Fibroblast of lung (primary cell): ENCODE measurements at regions not wholly inside any gene's neighbourhood (a gene's known extent, or its start where the extent isn't known, plus 50 kb on each side); places are given as distances from the start of the nearest gene placed in this dataset.

Experiments used
- EZH2 ChIP-seq: IDR thresholded peaks from 2 replicates; pipeline ENCODE4 v1.5.1; 2012; ENCODE audit warnings: low read length, control low read depth, mild to moderate bottlenecking; ENCODE audit errors: missing control alignments
- TF ChIP-seq, protein P1 (sequence below), 2 donors: IDR thresholded peaks in 1 of 2; conservative IDR thresholded peaks in 1 of 2; 1 replicate in 1 of 2; 2 replicates in 1 of 2; pipeline ENCODE4 v1.5.1; 2011 to 2012; ENCODE audit warnings: low read length in 2 of 2, control low read depth in 1 of 2, inconsistent platforms in 1 of 2, low read depth in 1 of 2, mild to moderate bottlenecking in 1 of 2

DNA sequence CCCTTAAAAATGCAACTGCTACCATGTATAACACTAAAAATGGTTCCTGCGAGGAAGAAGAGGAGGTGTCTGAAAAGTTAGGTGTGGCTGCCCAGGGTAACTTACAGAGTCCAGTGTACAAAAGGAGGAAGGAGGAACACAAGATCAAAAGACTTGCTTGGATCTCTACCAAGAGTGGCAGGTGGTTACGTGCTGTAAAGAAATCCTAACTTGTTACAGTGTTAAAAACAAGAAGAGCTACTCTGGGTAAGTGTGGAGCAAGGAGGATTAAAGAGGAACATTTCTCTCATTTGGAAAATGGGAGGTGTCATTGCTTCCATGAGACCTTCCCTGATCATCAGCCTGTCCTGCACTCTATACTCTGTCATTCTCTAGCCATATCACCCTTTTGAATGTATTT lies 242.0 kb downstream of the PTTG2 start:
- TF ChIP-seq, protein P1, sequence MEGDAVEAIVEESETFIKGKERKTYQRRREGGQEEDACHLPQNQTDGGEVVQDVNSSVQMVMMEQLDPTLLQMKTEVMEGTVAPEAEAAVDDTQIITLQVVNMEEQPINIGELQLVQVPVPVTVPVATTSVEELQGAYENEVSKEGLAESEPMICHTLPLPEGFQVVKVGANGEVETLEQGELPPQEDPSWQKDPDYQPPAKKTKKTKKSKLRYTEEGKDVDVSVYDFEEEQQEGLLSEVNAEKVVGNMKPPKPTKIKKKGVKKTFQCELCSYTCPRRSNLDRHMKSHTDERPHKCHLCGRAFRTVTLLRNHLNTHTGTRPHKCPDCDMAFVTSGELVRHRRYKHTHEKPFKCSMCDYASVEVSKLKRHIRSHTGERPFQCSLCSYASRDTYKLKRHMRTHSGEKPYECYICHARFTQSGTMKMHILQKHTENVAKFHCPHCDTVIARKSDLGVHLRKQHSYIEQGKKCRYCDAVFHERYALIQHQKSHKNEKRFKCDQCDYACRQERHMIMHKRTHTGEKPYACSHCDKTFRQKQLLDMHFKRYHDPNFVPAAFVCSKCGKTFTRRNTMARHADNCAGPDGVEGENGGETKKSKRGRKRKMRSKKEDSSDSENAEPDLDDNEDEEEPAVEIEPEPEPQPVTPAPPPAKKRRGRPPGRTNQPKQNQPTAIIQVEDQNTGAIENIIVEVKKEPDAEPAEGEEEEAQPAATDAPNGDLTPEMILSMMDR (conservative IDR thresholded peaks at IDR 0.05 in 1 of 2, IDR thresholded peaks at IDR 0.05 in 1 of 2; ENCODE audit: low read depth in 1 of 2, low read length in 2 of 2), result no peak
- no peak for TF ChIP-seq EZH2
